ENCODE measurements at regions not wholly inside any gene's neighbourhood (a gene's known extent, or its start where the extent isn't known, plus 50 kb on each side); places are given as distances from the start of the nearest gene placed in this dataset.

DNA sequence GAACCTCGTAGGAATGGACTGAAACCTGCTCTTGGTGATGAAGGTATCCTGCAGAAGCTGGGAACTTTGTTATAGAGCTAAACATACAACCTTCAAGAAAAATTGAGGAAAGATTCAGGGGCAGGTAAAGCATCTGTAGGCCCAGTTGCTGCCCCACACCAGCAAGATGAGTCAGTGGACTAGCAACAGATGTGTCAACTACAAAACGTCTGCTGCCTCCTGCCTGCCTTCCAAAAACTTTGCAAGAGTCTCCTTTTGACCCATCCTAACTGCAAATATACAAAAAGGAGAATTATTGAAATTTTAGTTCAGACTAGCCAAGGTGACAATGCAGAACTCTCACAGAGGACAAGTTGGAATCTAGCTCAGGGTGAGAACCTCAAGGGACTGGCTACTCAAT, 60.9 kb upstream of the TMTC1 start:
- no peaks in the 10 kb centered on the region for H3K4me1 ChIP-seq (ENCODE audit: control insufficient read depth in 4 of 4, insufficient read depth in 4 of 4, low read length in 3 of 4)
- no peak overlapping the region for H3K9ac ChIP-seq (ENCODE audit: low read depth in 1 of 2, low read length in 2 of 2)
- no peaks in the 10 kb centered on the region for H3K27me3 ChIP-seq (ENCODE audit: control insufficient read depth in 4 of 4, insufficient read depth in 4 of 4, low read length in 3 of 4)
- H3K9me3 ChIP-seq (ENCODE audit: control insufficient read depth in 4 of 4, low read length in 3 of 4), result peaks cover 0 to 2% (median under 1%) of the 10 kb centered on the region in 4 donors
- H3K4me3 ChIP-seq (ENCODE audit: low read depth in 1 of 3, low read length in 3 of 3), result no peak overlapping the region
- WGBS, result 51% methylated on average over 2 of the region's 2 CpGs
- DNase-seq (ENCODE audit: low spot score), result no peak
- no peaks in the 10 kb centered on the region for H3K36me3 ChIP-seq (ENCODE audit: control insufficient read depth in 4 of 4, insufficient read depth in 3 of 4, low read depth in 1 of 4, low read length in 3 of 4)
- TF ChIP-seq, protein P1, sequence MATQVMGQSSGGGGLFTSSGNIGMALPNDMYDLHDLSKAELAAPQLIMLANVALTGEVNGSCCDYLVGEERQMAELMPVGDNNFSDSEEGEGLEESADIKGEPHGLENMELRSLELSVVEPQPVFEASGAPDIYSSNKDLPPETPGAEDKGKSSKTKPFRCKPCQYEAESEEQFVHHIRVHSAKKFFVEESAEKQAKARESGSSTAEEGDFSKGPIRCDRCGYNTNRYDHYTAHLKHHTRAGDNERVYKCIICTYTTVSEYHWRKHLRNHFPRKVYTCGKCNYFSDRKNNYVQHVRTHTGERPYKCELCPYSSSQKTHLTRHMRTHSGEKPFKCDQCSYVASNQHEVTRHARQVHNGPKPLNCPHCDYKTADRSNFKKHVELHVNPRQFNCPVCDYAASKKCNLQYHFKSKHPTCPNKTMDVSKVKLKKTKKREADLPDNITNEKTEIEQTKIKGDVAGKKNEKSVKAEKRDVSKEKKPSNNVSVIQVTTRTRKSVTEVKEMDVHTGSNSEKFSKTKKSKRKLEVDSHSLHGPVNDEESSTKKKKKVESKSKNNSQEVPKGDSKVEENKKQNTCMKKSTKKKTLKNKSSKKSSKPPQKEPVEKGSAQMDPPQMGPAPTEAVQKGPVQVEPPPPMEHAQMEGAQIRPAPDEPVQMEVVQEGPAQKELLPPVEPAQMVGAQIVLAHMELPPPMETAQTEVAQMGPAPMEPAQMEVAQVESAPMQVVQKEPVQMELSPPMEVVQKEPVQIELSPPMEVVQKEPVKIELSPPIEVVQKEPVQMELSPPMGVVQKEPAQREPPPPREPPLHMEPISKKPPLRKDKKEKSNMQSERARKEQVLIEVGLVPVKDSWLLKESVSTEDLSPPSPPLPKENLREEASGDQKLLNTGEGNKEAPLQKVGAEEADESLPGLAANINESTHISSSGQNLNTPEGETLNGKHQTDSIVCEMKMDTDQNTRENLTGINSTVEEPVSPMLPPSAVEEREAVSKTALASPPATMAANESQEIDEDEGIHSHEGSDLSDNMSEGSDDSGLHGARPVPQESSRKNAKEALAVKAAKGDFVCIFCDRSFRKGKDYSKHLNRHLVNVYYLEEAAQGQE (IDR thresholded peaks at IDR 0.05), result no peak
- TF ChIP-seq EGR1 (IDR thresholded peaks at IDR 0.05; ENCODE audit: low read depth in 2 of 2) (no peak), TAF1 (conservative IDR thresholded peaks at IDR 0.05) (no peak), RXRA (IDR thresholded peaks at IDR 0.05) (no peak), FOXA1 (IDR thresholded peaks at IDR 0.05) (no peak), YY1 (IDR thresholded peaks at IDR 0.05) (no peak), SP1 (IDR thresholded peaks at IDR 0.05) (no peak), GABPA (IDR thresholded peaks at IDR 0.05 in 1 of 2, conservative IDR thresholded peaks at IDR 0.05 in 1 of 2) (no peak), NR2F2 (IDR thresholded peaks at IDR 0.05) (no peak), JUND (IDR thresholded peaks at IDR 0.05) (no peak), FOXA2 (IDR thresholded peaks at IDR 0.05) (no peak)
- TF ChIP-seq, protein P2, sequence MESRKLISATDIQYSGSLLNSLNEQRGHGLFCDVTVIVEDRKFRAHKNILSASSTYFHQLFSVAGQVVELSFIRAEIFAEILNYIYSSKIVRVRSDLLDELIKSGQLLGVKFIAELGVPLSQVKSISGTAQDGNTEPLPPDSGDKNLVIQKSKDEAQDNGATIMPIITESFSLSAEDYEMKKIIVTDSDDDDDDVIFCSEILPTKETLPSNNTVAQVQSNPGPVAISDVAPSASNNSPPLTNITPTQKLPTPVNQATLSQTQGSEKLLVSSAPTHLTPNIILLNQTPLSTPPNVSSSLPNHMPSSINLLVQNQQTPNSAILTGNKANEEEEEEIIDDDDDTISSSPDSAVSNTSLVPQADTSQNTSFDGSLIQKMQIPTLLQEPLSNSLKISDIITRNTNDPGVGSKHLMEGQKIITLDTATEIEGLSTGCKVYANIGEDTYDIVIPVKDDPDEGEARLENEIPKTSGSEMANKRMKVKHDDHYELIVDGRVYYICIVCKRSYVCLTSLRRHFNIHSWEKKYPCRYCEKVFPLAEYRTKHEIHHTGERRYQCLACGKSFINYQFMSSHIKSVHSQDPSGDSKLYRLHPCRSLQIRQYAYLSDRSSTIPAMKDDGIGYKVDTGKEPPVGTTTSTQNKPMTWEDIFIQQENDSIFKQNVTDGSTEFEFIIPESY (IDR thresholded peaks at IDR 0.05), result no peak
- no peak overlapping the region for H3K27ac ChIP-seq (ENCODE audit: low read depth in 1 of 2, low read length in 2 of 2)

DNA sequence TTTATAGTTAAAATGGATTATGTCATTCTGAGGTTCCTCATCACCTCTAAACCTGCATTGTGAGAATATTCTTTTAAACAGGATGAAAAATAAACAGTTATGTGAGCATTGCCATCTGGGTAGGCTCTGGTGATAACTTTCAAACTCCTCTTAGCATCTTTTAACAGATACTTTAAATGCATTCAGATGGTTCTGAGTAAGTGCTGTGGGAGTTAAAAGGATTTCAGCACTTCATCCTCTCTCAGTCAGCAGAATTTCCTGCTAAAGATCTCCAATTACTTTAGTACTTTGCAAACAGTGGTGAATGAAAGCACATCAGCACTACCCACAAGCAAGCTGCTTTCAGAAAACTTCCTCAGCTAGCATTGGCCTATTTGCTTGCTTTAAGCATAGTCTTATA, 59.3 kb upstream of the TMTC1 start:
- H3K9me3 ChIP-seq (ENCODE audit: control insufficient read depth in 4 of 4, low read length in 3 of 4), result peaks cover 0 to 4% (median 0%) of the 10 kb centered on the region in 4 donors
- no peak overlapping the region for H3K4me3 ChIP-seq (ENCODE audit: low read depth in 1 of 3, low read length in 3 of 3)
- no peak overlapping the region for H3K9ac ChIP-seq (ENCODE audit: low read depth in 1 of 2, low read length in 2 of 2)
- no peaks in the 10 kb centered on the region for H3K4me1 ChIP-seq (ENCODE audit: control insufficient read depth in 4 of 4, insufficient read depth in 4 of 4, low read length in 3 of 4)
- no peak overlapping the region for H3K27ac ChIP-seq (ENCODE audit: low read depth in 1 of 2, low read length in 2 of 2)
- no peak for TF ChIP-seq SP1 (IDR thresholded peaks at IDR 0.05)
- TF ChIP-seq, protein P3, sequence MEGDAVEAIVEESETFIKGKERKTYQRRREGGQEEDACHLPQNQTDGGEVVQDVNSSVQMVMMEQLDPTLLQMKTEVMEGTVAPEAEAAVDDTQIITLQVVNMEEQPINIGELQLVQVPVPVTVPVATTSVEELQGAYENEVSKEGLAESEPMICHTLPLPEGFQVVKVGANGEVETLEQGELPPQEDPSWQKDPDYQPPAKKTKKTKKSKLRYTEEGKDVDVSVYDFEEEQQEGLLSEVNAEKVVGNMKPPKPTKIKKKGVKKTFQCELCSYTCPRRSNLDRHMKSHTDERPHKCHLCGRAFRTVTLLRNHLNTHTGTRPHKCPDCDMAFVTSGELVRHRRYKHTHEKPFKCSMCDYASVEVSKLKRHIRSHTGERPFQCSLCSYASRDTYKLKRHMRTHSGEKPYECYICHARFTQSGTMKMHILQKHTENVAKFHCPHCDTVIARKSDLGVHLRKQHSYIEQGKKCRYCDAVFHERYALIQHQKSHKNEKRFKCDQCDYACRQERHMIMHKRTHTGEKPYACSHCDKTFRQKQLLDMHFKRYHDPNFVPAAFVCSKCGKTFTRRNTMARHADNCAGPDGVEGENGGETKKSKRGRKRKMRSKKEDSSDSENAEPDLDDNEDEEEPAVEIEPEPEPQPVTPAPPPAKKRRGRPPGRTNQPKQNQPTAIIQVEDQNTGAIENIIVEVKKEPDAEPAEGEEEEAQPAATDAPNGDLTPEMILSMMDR (IDR thresholded peaks at IDR 0.05; ENCODE audit: low read depth, low read length, missing input control), result no peak
- TF ChIP-seq NR2F2 (IDR thresholded peaks at IDR 0.05), result no peak
- TF ChIP-seq EGR1 (IDR thresholded peaks at IDR 0.05; ENCODE audit: low read depth in 2 of 2), result no peak
- TF ChIP-seq, protein P4, sequence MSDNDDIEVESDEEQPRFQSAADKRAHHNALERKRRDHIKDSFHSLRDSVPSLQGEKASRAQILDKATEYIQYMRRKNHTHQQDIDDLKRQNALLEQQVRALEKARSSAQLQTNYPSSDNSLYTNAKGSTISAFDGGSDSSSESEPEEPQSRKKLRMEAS (IDR thresholded peaks at IDR 0.05), result no peak
- no peak for TF ChIP-seq JUND (IDR thresholded peaks at IDR 0.05)
- TF ChIP-seq, protein P5, sequence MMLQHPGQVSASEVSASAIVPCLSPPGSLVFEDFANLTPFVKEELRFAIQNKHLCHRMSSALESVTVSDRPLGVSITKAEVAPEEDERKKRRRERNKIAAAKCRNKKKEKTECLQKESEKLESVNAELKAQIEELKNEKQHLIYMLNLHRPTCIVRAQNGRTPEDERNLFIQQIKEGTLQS (IDR thresholded peaks at IDR 0.05), result no peak
- no peak for TF ChIP-seq YY1 (IDR thresholded peaks at IDR 0.05)
- TF ChIP-seq HNF4G (IDR thresholded peaks at IDR 0.05), result no peak
- TF ChIP-seq GABPA (IDR thresholded peaks at IDR 0.05 in 1 of 2, conservative IDR thresholded peaks at IDR 0.05 in 1 of 2), result no peak
- no peaks in the 10 kb centered on the region for H3K36me3 ChIP-seq (ENCODE audit: control insufficient read depth in 4 of 4, insufficient read depth in 3 of 4, low read depth in 1 of 4, low read length in 3 of 4)
- no peaks in the 10 kb centered on the region for H3K27me3 ChIP-seq (ENCODE audit: control insufficient read depth in 4 of 4, insufficient read depth in 4 of 4, low read length in 3 of 4)
- DNase-seq (ENCODE audit: low spot score), result no peak
